Frontal cortex (tissue), 3 donors: ENCODE measurements at regions not wholly inside any gene's neighbourhood (a gene's known extent, or its start where the extent isn't known, plus 50 kb on each side); places are given as distances from the start of the nearest gene placed in this dataset.

Experiments
- DNase-seq, 2 donors: peaks; one replicate each; pipeline ENCODE4 v3.0.0; 2012; ENCODE audit warnings: low spot score in 2 of 2
- FAIRE-seq: peaks from 2 replicates; lab custom pipeline; 2012; peaks lifted over from hg19 to GRCh38; lab: Jason Lieb, UNC
- donor health status: control.
- donor health status: control.
- donor health status: control.

DNA sequence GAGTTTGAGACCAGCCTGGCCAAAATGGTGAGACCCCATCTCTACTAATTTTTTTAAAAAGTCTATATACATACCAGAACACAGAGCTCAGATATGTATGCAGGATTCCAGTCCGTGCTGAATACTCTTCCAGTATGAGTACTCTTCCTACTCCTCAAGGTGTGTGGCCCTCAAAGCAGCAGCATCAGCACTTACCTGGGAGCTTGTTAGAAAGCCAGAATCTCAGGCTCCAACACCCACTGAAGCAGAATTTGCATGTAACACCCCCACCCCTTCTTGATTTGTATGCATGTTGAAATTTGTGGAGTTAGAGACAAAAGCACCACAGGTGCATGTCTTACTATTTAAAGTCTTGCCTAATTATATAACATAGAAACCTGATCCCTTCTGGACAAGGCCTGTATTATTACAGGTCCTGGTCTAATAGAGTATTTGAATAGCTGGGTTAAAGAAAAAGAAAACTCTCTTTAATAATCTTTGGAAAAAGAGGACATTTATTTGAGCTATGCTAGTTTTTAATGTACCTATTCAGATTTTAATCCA, 50.3 kb upstream of the NFE2L2 start:
- DNase-seq (no peak), FAIRE-seq (no peak)

DNA sequence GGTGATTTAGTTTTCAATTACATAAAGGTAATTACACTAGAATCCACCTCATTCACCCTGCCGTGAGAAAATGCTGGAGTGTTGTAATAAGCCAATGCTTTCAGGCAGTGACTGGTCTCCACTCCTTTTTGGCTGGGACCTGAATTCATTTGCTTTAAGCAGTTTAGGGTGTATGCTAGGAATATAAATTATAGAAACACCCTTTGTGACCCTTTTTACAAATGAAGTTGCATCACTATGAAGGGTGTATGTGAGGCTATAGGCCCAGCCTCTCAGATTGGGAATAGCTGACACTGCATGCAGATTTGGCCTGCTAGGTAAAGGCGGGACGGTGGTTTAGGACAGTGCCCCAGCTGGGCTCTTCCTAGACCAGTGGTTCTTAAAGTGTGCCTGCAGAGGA, 50.8 kb upstream of the NFE2L2 start:
- FAIRE-seq (no peak), DNase-seq (no peak)

DNA sequence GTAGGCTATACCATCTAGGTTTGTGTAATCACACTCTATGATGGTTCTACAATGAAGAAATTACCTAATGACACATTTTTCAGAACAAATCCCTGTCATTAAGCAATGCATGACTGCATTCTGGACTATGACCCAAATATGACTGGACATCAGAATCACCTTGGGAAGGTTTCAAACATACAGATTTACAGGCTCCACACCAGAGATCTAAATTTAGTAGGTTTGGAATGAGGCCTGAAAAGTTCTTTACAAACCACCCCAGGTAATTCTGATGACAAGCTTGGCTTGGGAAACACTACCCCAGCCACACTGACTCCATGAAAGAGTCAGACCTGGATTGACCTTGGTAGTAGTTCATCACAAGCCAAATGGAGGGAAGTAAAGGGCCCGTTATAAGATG, 52.2 kb upstream of the NFE2L2 start:
- FAIRE-seq, result no peak
- DNase-seq, result no peak

- DNase-seq (no peak), FAIRE-seq (no peak)
These were observed 52.9 kb upstream of the NFE2L2 start for GRCh38 chr2:177317443-177317842.

GRCh38 chr2:177317857-177318256, 53.3 kb upstream of the NFE2L2 start:
- DNase-seq (no peak), FAIRE-seq (no peak)

DNA sequence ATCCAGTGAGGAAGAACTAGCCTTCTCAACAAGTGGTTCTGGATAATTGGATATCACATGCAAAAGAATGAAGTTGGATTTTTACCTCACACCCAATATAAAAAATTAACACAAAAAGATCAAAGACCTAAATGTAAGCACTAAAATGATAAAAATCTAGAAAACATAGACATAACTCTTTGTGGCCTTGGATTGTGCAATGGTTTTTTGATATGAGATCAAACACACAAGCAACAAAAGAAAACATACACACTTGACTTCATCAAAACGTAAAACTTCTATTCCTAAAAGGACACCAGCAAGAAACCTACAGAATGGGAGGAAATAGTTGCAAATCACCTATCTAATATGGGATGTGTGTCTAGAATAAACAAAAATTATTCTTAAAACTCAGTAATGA, 54.1 kb upstream of the NFE2L2 start:
- no peak for DNase-seq
- FAIRE-seq, result no peak

DNA sequence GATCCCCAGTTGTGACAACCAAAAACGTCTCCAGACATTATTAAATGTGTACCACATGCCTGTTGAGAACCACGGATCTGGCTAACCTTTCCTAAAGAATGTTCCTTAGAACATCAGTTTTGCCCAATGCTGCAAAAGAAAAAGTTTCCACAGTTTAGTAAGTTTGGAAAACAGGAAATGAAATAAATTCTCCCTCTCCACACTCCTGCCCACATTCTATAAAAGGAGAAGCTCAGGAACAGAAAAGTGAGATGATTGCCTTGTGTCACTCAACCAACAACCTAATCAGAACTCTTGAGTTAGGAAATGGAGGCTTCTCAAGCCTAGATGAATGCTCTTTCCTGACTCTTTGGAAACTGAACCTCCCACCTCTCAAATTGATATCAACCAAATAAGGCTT, 56.1 kb upstream of the NFE2L2 start:
- DNase-seq, result no peak
- no peak for FAIRE-seq

- FAIRE-seq, result no peak
- no peak for DNase-seq
These were observed 58.3 kb upstream of the NFE2L2 start for GRCh38 chr2:177322801-177323261.

DNA sequence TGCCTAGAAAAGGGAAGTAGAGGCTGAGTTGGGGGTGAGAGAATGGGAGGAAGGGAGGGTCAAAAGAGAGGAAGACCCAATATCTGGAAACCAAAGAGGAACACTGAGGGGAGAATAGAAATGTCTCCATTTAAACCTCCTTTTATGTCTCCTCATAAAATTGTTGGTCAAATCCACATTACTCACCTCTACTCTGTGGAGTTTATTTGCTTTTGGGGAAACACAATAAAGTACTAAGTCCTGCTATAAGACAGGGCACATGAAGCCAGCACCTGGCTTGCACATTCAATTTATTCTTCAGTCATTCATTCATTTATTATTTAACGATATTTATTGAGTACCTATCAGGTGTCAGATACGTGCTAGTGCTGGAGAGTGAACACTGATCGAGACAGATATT, 60.3 kb upstream of the NFE2L2 start:
- DNase-seq, result no peak
- no peak for FAIRE-seq

DNA sequence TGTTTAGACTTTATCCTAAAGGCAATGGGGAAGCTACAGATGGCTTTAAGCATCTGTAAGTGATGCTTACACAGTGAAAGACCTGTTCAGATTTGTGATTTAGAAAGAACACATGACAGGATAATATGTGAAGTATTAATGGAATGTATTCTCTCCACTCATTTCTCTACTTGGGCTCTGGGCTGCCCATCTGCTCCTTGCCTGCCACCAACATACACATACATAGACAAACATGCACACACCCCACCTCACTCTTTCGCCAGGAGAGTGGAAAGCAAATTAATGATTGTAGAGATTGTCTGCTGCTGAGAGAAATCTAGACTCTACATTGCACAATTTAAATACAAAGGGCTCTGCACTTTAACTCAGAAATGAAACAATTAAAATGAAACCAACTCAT, 61.0 kb upstream of the NFE2L2 start:
- DNase-seq (no peak), FAIRE-seq (no peak)

DNA sequence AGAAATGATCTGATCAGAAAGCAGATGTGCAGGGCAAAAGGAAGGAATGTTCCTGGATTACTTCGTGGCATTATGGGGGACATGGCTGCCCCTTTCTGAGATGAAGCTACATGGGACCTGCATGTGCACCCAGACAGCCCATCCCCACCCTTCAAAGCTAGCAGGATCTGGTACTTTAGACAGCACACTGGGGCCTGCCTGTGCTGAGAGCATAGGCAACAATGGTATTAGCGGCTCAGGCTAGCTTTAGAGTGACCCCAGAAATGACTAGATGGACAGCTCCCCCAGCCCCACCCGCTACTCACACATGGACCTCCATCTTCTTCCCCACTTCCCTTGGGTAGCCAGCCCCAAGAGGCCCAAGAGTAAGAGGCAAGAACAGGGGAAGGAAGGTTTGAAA, 61.5 kb upstream of the NFE2L2 start:
- DNase-seq (no peak), FAIRE-seq (no peak)

- DNase-seq, result no peak
- FAIRE-seq, result no peak
These were observed 62.1 kb upstream of the NFE2L2 start for GRCh38 chr2:177326591-177326990.

GRCh38 chr2:177327009-177327408, 62.5 kb upstream of the NFE2L2 start:
- no peak for FAIRE-seq
- no peak for DNase-seq

- DNase-seq, result no peak
- FAIRE-seq, result no peak
These were observed 63.5 kb upstream of the NFE2L2 start for GRCh38 chr2:177328056-177328455.

DNA sequence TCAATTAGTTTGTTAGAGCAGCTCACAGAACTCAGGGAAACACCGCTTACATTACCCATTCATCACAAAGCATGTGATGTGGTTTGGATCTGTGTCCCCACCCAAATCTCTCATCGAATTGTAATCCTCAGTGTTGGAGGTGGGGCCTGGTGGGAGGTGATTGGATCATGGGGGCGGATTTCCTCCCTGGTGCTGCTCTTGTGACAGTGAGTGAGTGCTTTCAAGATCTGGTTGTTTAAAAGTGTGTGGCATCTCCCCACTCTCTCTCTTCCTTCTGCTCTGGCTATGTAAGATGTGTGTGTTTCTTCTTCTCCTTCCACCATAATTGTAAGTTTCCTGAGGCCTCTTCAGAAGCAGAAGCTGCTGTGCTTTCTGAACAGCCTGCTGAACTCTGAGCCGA, 63.5 kb upstream of the AGPS start:
- DNase-seq, result no peak
- no peak for FAIRE-seq

DNA sequence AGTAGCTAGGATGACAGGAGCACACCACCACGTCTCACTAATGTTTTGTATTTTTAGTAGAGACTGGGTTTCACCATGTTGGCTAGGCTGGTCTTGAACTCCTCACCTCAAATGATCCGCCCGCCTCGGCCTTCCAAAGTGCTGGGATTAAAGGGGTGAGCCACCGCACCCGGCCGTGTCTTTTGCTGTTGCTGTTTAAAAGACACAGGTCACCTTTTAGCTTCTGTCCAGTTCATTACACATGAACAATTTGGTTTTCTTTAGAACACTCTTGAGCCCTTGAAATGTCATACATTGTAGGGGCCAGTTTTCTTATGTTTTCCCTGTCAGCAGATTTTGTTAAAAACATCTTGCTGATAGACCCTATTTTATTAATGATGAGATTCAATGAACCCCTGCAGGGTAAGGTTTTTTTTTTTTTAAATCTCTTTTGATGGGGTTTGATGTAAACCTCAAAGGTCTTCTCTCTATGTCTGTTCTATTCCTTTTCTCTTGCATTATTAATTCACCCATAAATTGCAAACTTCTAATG, 61.0 kb upstream of the AGPS start:
- no peak for FAIRE-seq
- no peak for DNase-seq

GRCh38 chr2:177332026-177332991, 60.3 kb upstream of the AGPS start:
- FAIRE-seq (peak; percentile 92), DNase-seq (peak in 1 of 2 donors; percentile 42)

GRCh38 chr2:177332992-177333388, 59.6 kb upstream of the AGPS start:
- no peak for DNase-seq
- no peak for FAIRE-seq

GRCh38 chr2:177334940-177335543, 57.5 kb upstream of the AGPS start:
- FAIRE-seq, result peak; percentile 93

DNA sequence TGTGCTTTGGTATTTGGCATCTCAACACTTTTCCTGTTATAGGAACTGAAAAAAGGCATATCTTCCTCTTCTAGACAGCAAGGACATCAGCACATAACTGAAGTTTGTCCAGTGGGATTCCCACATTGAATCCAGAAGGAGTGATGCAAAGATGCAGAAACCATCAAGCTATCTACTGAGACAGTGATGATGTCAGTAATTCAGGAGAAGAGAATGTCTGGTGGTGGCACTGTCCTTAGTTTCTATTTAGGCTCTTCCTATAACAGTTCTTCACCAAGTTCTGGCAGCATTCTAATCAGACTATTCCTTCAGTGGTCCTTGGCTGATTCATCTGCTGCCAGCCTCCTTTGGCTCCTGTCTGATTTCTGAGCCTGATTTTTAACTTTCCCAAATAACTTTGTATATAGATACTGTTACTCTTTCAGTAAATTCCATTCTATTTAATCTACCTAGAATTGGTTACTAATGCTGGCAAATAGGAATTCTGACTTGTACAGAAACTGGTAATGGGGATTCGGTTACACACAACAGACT, 56.6 kb upstream of the AGPS start:
- FAIRE-seq, result no peak

More at GRCh38 chr2:177334940-177335543, 57.5 kb upstream of the AGPS start:
- DNase-seq, result peak in 1 of 2 donors; percentile 27

More for the DNA sequence above, 56.6 kb upstream of the AGPS start:
- no peak for DNase-seq
